GM20431 (cell line): ENCODE measurements at regions not wholly inside any gene's neighbourhood (a gene's known extent, or its start where the extent isn't known, plus 50 kb on each side); places are given as distances from the start of the nearest gene placed in this dataset.
"Not testable (repeated sequence)": the region's sequence is repeated elsewhere in the genome, so short reads cannot be mapped to it uniquely, and the experiment has no call there.

Experiments
- in situ Hi-C: fragments of 300-500 bp; cut with MseI, MboI; formaldehyde crosslinking; loops from one replicate; pipeline ENCODE4 v1.15.0; 2020; ENCODE audit warnings: low sequenced_read_pairs; ENCODE audit not compliant: unreplicated experiment

DNA sequence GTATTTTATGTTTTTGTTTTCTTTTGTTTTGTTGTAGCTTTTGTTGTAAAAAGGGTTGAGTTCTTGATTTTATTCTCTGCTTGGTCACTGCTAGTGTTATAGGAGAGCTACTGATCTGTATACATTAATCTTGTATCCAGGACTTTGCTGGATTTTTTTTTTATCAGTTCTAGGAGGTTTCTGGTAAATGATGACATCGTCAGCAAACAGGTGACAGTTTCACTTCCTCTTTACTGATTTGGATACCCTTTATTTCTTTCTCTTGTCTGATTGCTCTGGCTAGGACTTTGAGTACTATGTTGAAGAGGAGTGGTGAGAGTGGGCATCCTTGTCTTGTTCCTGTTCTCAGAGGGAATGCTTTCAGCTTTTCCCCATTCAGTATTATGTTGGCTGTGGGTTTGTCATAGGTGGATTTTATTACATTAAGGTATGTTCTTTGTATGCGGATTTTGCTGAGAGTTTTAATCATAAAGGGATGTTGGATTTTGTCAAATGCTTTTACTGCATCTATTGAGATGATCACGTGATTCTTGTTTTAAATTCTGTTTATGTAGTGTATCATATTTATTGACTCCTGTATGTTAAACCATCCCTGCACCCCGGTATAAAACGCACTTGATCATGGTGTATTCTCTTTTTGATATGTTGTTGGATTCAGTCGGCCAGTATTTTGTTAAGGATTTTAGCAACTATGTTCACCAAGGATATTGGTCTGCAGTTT lies 905.7 kb downstream of the LTN1 start:
- in situ Hi-C loops, result no loop called here

GRCh38 chr21:28084951-28085350 lies 907.7 kb downstream of the LTN1 start:
- in situ Hi-C loops, result no loop called here

- in situ Hi-C loops, result no loop called here
These were observed 909.3 kb downstream of the LTN1 start for GRCh38 chr21:28083350-28083749.

DNA sequence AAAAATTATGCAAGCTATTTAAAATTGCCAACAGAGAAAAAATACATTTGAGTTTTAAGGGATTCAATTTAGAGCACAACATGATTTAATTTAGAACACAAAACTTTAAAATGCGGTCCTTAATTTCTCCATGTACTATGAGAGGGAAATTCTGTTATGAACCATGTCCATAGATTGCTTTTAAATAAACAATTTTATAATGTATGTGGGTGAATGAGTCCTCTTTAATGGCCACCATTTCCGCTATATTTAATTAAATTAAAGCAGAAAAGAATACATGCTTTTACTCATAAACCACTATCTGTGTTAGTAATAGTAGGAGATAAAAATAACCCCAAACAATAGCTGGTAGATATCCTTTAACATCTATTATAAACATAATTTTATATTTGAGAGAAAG lies 914.6 kb downstream of the LTN1 start:
- in situ Hi-C loops, result no loop called here

DNA sequence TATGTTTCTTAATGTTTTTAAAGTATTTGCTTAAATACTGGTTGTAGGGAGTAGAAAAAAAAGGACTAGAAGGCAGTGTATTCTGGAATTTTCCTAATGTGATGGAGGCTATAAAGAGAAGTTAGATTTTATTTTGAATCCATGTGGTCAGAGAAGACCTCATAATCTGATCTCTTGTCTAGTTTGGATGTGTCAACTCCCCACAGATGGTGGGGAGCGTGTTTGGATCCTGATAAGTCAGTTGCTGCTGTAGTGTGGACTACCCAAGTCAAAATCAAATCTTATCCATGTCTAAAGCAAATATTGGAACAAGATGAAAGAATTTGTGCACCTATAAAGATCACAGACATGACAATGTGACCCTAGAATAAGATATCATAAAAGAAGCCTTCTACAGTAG lies 918.0 kb downstream of the LTN1 start:
- in situ Hi-C loops, result no loop called here

DNA sequence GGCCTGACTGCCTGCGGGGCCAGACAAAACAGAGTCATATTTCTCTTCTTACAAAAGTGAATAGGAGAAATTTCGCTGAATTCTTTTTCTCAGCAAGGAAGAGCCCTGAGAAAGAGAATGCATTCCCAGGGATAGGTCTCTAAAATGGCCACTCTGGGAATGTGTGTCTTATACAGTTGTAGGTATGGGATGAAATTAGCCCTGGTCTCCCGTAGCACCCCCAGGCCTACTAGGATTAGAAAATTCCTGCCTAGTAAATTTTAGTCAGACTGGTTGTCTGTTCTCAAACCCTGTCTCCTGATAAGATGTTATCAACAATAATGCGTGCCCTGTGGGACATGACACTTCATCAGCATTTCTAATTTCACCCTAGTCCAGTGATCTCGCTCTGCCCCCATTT lies 920.1 kb downstream of the LTN1 start:
- in situ Hi-C loops, result no loop called here

DNA sequence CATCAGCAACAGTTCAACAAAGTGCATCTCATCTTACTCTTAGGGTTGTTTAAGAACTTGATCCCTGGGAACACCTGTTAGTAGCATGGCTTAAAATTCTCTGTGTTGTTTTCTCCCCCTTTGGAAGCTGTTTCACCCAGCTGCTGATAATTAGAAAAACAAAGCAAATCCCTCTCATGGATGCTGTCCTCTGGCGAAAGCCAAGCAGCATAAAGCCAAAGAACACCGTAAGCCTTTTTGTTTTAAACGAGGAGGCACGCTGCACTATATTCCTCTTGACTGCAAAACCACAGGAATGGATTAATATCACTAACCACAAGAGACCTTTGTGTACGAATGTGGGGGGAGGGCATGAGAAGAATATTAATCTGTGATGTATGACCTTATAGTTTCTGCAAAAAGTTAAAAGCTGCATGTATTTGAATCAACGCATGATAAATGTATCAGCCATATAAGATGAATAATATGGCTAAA lies 923.2 kb downstream of the LTN1 start:
- in situ Hi-C loops, result no loop called here

DNA sequence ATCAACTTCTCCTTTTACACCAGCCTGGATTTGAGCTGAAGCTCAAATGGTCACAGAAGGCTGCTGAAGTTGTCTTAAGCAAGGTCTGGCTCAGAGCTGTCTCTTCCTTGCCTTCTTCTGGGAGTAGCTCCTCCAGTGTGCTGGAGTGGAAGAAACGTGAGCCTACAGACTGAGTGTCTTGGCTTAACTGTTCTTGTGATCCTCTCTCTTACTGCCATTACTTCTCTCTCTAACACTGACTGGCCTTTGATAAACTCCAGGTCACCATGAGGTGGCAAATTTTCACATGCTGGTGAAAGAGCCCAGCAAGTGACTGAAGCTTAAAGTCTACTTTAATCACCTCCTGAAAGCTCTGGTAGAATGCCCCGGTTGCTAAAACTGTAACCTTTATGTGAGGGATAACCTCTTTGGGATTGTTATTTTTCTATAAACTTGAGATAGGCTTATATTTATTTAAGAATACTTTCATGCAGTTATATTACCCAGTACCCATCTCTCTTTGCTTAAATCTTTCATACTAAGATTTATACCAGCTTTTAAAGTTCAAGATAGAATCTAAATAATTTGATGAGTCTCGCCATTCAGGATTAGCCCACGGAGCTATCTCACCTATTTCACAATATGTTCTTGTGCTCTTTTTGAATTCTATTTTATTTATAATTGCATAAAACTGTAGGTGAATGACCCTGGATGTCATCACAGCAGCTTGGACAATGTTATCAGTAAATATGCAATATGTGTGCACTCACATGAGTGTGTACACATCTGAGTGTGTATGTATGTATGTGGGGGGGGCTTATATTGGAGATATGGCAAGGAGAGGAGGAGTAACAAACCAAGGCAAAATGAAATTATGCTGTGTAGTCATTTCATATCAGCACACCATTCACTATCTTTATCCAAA lies 924.0 kb downstream of the LTN1 start:
- in situ Hi-C loops, result no loop called here

- in situ Hi-C loops, result no loop called here
These were observed 925.9 kb downstream of the LTN1 start for GRCh38 chr21:28066596-28067387.

GRCh38 chr21:28066076-28066475 lies 926.6 kb downstream of the LTN1 start:
- in situ Hi-C loops, result no loop called here

DNA sequence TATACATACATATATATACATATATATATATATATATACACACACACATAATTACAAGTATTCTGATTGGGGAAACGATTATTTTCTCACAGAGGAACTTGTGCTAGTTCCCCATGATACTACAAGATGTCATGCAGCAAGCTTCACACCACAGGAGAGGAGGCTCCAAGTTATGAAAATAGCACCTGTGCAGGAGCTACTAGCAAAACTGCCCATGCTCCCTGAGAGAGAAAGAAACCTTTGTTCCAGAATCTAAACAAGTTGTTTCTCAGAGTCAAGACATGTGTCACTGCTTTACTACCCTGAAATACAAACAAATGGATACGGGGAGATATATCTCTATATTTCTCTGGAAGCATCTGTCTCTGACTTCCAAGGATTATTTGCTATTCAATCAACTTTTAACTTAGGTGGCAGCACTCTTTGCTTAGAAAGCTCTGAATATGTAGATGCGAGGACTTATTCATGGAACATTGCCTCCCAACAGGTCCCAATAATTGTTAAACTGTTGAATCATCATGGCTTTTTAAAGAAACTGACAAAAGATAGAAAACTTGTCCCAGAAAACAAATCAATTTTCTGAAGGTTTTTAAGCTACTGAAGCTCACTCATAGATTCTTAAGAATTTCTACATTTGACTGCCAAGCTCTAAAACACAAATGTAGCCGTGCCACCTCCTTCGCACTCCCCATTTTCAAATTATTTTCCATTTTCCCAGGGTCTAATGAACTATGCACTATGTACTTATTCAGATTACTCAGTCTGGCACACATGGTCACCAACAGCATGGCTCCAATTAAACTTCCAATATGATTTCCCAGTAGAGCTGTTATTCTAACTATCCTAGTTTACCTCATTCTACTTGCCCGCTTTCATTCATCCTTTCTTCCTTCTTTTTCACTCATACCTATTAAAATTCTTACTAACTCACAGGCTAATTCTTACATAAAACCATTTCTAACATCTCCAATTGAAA lies 929.1 kb downstream of the LTN1 start:
- in situ Hi-C loops, result no loop called here

DNA sequence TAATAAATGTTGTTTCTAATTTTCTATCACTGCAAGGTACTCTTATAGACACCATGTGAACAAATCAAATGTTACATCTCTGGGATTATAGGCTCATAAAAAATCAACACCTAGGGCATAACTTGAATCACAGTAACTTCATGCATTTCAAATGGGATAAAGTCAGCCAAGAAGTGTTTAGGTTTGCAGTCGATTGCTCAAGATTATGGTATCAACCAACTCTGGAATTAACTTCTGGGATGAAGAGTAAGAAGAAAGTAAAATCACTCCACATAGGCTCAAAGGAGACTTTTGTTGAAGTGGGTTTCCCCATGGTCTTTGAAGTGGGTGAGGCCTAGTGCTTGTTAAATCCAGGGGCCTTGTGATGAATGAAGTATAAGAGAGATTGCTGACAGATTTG lies 939.7 kb downstream of the LTN1 start:
- in situ Hi-C loops, result not testable (repeated sequence)

- in situ Hi-C loops, result not testable (repeated sequence)
These were observed 941.0 kb downstream of the LTN1 start for GRCh38 chr21:28051649-28052048.

GRCh38 chr21:28035692-28036091 lies 957.0 kb downstream of the LTN1 start:
- in situ Hi-C loops, result not testable (repeated sequence)

DNA sequence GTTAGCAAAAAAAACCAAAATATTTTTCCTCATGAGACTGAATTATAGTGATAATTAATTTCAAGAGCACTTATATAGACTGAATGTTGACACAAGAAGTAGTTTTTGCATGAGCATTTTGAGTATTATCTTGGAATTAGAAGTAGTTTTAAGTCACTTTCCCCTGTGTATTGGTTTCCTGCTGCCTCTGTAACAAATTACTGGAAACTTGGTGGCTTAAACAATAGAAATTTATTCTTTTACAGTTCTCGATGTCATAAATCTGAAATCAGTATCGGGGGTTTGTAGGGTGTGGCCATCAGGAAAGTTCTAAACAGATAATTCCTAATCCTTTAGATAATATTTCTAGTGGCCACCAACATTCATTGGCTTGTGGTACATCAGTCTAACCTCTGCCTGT lies 957.8 kb downstream of the LTN1 start:
- in situ Hi-C loops, result not testable (repeated sequence)

GRCh38 chr21:28034334-28034733 lies 958.3 kb downstream of the LTN1 start:
- in situ Hi-C loops, result not testable (repeated sequence)

DNA sequence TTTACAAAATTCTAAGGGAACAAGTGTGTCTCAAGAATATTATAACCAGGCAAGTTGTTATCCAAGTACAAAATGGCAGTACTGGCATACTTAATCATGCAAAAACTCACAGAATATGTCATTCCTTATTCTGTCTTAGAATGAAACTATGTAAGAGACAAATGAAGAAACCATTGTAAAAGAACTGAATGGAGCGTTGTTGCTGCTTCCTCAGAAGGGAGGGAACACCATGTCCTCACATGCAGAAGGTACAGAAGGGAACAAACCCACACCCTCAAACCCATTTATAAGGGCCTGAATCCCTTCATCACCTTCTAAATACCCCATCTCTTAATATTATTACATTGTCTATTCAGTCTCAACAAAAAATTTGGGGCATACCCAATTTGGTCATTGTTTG lies 960.0 kb downstream of the LTN1 start:
- in situ Hi-C loops, result not testable (repeated sequence)

DNA sequence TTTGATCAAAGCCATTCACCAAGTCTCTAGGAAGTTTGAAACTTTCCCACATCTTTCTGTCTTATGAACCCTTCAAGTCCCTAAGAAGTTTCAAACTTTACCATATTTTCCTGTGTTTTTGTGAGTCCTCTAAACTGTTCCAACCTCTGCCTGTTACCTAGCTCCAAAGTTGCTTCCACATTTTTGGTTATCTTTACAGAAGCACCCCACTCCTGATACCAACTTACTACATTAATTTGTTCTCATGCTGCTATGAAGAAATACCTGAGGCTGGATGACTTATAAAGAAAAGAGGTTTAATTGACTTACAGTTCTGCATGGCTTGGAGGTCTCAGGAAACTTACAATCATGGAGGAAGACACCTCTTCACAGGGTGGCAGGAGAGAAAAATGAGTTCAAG lies 961.6 kb downstream of the LTN1 start:
- in situ Hi-C loops, result not testable (repeated sequence)

DNA sequence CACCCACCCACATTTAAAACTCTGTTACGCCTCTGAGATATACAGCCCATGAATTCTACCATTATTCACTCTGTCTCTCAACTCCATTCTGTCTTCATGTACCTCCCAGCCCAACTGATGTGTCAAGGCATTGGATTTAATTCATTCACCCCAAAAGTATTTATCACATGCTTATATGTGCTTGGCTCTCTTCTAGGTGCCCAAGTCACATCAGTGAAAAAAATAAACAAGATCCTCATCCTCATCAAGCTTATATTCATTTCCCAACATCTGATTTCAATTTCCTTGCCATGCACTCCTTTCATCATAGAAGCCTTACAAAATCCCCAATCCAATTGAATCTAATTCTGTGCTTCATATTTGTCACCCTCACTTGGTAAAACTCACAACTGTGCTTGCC lies 967.6 kb downstream of the LTN1 start:
- in situ Hi-C loops, result no loop called here
